H1 (cell line): ENCODE measurements at regions not wholly inside any gene's neighbourhood (a gene's known extent, or its start where the extent isn't known, plus 50 kb on each side); places are given as distances from the start of the nearest gene placed in this dataset.

Experiments used
- CEBPB ChIP-seq: IDR thresholded peaks from 2 replicates; pipeline ENCODE4 v1.6.1; 2012; ENCODE audit warnings: low read depth, low read length
- CHD1 ChIP-seq: IDR thresholded peaks from 2 replicates; pipeline ENCODE4 v1.6.1; 2012; ENCODE audit warnings: low read depth, low read length, improper control_type of control experiment
- CTCF ChIP-seq, 3 experiments: IDR thresholded peaks; 1 replicate in 2 of 3; 2 replicates in 1 of 3; pipeline versions ENCODE4 v1.5.1 to v1.6.1; 2011; ENCODE audit warnings: low read length in 3 of 3, mild to moderate bottlenecking in 3 of 3, inconsistent platforms in 2 of 3, low read depth in 1 of 3, moderate library complexity in 1 of 3; ENCODE audit not compliant: insufficient read depth in 1 of 3; ENCODE audit errors: control extremely low read depth in 1 of 3
- EZH2 ChIP-seq: fragments of 200-600 bp; sonication (generic); IDR thresholded peaks from 2 replicates; pipeline ENCODE4 v1.7.1; 2012; ENCODE audit warnings: low read depth, mild to moderate bottlenecking, moderate library complexity, low read length, inconsistent platforms; ENCODE audit not compliant: severe bottlenecking
- HDAC2 ChIP-seq, 2 experiments: fragments of 300-600 bp in 1 of 2; sonication (generic) in 1 of 2; IDR thresholded peaks; 2 replicates each; pipeline ENCODE4 v1.6.1; 2011 to 2012; ENCODE audit warnings: low read depth in 2 of 2, low read length in 2 of 2, mild to moderate bottlenecking in 2 of 2, moderate library complexity in 2 of 2, borderline replicate concordance in 1 of 2, inconsistent platforms in 1 of 2
- MAX ChIP-seq: IDR thresholded peaks from 2 replicates; pipeline ENCODE4 v1.6.1; 2012; ENCODE audit warnings: inconsistent platforms
- NANOG ChIP-seq: IDR thresholded peaks from 2 replicates; pipeline ENCODE4 v1.6.1; 2011; ENCODE audit warnings: low read length, low read depth, mild to moderate bottlenecking, inconsistent platforms; ENCODE audit not compliant: insufficient read depth, poor library complexity, severe bottlenecking
- POLR2A ChIP-seq, 2 experiments: IDR thresholded peaks; 1 replicate in 1 of 2; 2 replicates in 1 of 2; pipeline ENCODE4 v1.6.1; 2011; ENCODE audit warnings: low read depth in 2 of 2, low read length in 2 of 2, mild to moderate bottlenecking in 2 of 2; ENCODE audit errors: control extremely low read depth in 1 of 2
- POLR2AphosphoS5 ChIP-seq: IDR thresholded peaks from 2 replicates; pipeline ENCODE4 v1.6.1; 2011; ENCODE audit warnings: low read depth, low read length
- RAD21 ChIP-seq, 2 experiments: IDR thresholded peaks in 1 of 2; conservative IDR thresholded peaks in 1 of 2; 2 replicates each; pipeline ENCODE4 v1.6.1; 2011; ENCODE audit warnings: low read depth in 2 of 2, low read length in 2 of 2, improper control_type of control experiment in 1 of 2, inconsistent platforms in 1 of 2, mild to moderate bottlenecking in 1 of 2, moderate library complexity in 1 of 2
- RNF2 ChIP-seq: fragments of 200-900, 300-1000 bp; sonication (generic); IDR thresholded peaks from 2 replicates; pipeline ENCODE4 v1.7.1; 2016; ENCODE audit warnings: borderline replicate concordance, low read depth, mild to moderate bottlenecking, antibody characterized with exemption, low read length; ENCODE audit not compliant: poor library complexity, severe bottlenecking; ENCODE audit errors: missing control alignments
- ZNF274 ChIP-seq: IDR thresholded peaks from 2 replicates; pipeline ENCODE4 v1.7.0; 2012; ENCODE audit warnings: low read length, borderline replicate concordance; ENCODE audit errors: extremely low read depth

- no peak for TF ChIP-seq POLR2AphosphoS5
- TF ChIP-seq CTCF (IDR thresholded peaks at IDR 0.05; ENCODE audit: control extremely low read depth in 1 of 3, insufficient read depth in 1 of 3, low read depth in 1 of 3, low read length in 3 of 3), result no peak
- no peak for TF ChIP-seq MAX
- no peak for TF ChIP-seq POLR2A (IDR thresholded peaks at IDR 0.05; ENCODE audit: control extremely low read depth in 1 of 2, low read depth in 2 of 2, low read length in 2 of 2)
- TF ChIP-seq ZNF274, result no peak
- no peak for TF ChIP-seq CHD1
- TF ChIP-seq HDAC2 (IDR thresholded peaks at IDR 0.05; ENCODE audit: borderline replicate concordance in 1 of 2, low read depth in 2 of 2, low read length in 2 of 2), result no peak
- TF ChIP-seq CEBPB, result no peak
- no peak for TF ChIP-seq RNF2
- TF ChIP-seq RAD21 (IDR thresholded peaks at IDR 0.05 in 1 of 2, conservative IDR thresholded peaks at IDR 0.05 in 1 of 2; ENCODE audit: low read depth in 2 of 2, low read length in 2 of 2), result no peak
- no peak for TF ChIP-seq EZH2
- TF ChIP-seq NANOG, result no peak
These were observed 68.6 kb upstream of the VIPR2 start for GRCh38 chr7:159213253-159213652.
